NCI-H82 (cell line): ENCODE measurements at regions not wholly inside any gene's neighbourhood (a gene's known extent, or its start where the extent isn't known, plus 50 kb on each side); places are given as distances from the start of the nearest gene placed in this dataset.

Source experiments
- DNase-seq: peaks from one replicate; lab custom pipeline; 2025; lab: John Stamatoyannopoulos, UW

- DNase-seq = no peak
Observed at GRCh38 chr1:220982686-220983085, 103.4 kb downstream of the HLX start.

DNA sequence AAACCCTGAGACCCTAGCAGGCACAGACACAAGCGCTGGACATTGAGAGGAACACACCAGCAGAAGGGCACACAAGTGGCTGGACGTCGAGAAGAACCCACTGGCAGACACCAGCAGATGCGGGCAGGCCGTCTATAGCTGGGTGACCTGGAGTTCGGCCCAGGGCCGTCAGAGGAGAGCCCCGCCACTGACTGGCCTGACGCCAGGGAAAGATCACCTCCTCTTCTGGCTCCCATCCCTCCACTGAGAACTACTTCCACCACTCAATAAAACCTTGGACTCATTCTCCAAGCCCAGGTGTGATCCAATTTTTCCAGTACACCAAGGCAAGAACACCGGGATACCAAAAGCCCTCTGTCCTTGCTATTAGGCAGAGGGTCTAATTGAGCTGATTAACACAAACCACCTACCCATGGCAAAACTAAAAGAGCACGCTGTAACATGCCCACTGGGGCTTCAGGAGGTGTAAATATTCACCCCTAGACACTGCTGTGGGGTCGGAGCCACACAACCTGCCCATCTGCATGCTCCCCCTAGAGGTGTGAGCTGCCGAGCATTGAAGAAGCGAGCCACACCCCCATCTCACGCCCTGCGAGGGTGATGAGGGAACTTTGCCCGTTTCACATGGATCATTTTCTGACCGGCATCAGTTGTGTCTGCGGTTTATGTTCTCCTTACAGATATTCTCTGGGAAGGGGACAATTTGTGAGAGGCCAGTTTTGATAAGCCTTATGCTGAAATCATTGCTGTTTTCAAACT, 104.8 kb downstream of the HLX start:
- DNase-seq = peak; percentile 14

- peak; percentile 81 for DNase-seq
Observed at GRCh38 chr1:220990427-220991339, 111.4 kb downstream of the HLX start.

DNA sequence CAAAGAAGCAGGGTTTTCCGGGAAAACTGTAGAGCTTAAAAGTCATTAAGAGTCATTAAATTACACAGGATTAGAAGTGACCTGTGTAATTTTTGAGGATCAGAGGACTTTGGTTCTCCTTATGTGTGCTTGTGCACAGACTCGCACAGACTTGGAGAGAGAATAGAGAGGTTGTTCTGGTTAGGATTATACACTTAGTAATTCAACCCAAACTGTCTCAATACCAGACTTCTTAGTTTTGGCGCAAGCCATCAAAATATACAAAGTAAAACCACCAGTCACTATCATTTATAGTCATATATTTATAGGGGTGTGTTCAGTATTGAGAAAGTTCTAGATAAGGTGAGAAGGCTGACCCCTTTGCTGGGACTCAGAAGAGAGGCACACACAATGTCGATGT, 112.3 kb downstream of the HLX start:
- peak; percentile 78 for DNase-seq

DNA sequence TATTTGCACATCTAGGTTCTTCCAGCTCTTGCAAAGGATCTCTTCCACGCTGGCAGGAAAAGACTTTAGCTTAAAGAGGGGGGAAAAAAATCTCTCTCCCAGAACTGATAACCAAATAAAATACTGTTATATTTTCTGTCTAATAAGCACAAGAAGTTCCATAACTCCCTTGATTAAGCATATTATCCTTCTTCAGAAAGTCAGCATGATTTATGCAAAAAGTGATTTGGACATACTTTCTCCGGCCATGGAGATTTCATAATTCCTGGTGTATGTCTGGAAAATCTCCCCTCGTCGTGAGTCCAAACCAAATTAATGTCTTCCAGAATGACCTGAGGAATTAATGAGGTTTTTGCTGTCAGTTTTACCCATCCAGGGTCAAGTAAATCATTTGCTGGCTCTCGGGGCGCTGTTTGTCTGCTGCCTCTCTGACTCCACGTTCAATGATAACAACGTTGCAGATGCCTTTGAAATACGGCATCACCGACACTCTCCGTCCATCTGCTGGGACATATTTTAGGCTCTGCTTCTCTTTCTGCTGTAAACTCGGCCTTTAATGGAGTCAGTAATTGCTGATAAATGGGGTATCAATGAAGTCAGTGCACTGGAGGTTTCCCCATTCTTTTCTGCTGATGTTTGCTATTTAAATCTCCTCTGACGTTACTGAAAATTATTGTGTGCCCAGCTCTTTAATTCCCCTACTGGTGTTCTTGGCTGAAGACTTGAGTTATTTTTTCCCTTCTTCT, 112.9 kb downstream of the HLX start:
- peak; percentile 31 for DNase-seq

DNA sequence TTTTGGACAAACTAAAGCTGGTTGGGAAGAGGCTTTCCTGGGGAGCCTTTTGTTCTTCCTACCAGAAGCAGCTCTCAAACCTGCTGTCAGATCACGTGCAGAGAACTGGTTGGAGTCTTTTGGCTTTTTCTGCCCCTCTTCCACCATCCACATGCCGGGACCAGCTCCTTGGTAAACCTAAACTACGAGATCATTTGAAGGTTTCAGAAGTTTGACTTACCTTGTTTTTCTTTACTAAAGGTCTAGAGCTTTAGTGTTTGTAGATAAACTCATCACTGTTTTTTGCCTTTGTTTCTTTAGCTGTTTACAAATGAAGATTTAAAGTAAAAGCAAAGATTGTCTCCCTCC, 113.4 kb downstream of the HLX start:
- no peak for DNase-seq

DNA sequence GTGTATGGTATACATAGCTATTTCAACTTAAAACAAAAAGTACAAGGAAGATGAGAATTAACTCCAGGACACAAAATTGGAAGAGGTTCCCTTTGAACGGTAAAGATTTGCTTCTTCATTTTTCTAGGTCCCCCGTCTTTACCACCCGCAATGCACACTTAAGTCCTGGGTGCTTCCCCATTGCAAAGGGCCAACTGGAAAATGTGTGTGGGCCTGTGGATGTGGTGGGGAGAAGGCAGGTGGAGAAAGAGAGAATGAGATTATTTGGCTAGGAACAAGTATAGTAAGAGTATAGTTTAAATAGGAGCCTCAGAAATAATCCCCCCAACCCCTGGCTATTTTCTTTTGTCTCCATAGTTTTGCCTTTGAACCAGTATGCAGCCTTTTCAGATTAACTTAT, 115.4 kb downstream of the HLX start:
- no peak for DNase-seq

- no peak for DNase-seq
Observed at GRCh38 chr1:220997791-220998190, 118.5 kb downstream of the HLX start.

DNA sequence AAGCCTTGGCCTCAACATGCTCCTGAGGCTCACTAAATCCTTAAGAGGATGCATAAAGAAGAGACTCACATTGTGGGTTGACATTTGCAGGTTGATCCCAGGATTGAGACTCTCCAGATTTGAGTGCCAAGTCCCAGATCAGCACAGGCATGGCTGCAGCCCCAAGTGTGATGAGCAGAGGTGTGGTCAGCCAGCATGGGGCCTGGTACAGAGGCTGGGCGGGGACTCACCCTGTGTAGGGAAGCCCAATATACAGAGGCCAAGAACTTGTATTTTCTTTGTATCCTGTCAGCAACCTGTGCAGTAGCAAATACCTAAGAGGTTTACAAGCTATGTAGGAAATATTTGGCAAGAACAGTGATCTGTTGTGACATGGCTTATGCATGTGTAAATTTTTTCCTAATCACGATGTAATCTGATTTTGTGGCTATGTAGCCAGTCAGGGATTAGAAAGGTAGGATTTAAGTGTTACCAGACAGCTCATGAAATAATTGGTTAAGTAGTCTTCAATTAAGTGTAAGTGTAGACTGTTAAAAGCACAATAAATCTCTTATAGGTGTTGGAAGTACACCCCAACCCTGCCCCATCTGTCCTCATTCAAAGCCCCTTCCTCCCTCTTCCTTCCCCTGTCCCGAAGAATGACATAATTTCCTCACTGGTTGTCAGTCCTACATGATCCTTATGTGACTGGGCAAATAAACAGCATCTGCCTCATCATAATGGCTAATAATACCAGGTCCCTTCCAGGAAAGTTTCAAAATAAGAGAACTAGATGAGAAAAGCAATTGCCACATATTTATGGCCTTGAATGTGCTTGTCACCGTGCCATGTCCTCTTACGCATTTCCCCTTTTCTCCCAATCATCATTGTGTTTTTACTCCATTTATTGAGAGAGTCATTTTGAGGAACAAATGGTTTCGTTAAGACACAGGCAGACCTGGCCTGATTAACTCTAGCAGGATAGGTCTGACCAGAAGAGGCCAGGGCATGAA, 120.9 kb downstream of the HLX start:
- DNase-seq = peak; percentile 99

GRCh38 chr1:221001167-221001566, 121.9 kb downstream of the HLX start:
- no peak for DNase-seq

- no peak for DNase-seq
Observed at GRCh38 chr1:221002601-221003000, 123.4 kb downstream of the HLX start.

GRCh38 chr1:221011145-221011544, 131.9 kb downstream of the HLX start:
- DNase-seq = no peak

GRCh38 chr1:221012120-221012519, 132.9 kb downstream of the HLX start:
- no peak for DNase-seq

DNA sequence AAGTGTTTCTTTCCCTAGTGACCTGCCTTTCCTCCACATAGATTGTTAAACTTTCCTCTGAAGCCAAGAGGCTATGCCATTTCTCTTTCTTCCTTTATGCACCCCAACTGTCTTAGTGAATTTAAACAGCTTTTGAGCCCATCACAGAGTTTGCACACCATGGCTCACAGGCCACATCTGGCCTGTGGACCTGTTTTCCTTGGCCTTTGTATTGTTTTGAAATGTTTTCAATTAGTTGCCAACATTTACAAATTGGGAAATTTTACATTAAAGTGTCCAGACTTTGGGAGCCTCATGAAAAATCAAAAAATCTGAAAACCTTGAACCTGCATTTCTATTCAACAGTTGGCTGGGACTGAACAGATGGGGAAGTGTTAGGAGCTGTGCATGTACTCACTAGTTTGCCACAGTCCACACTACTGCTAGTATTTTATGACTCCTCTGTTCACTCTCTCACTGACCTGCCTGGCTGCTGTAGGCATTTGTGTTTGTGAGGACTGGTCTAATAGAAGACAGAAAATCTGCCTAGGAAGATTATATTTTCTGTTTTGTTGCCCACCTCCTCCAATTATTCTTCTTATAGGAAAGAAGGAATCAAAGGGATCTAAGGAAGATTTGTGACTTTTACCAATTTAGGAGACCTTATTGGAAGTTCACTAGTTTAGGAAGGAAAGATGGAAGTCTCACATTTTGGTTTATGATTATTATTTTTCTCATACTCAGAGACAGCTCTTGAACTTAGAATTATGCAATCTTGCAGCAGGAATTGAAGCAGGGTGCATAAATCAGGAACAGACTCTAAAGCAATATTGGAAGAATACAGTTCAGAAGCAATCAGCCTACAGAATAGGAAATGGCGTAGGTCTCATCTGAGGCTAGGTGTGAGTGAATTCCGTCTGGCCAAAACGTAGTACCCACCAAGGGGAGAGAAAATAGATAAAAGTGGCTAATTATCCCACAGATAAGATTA, 134.7 kb downstream of the HLX start:
- DNase-seq = no peak

GRCh38 chr1:221015159-221015790, 136.0 kb downstream of the HLX start:
- no peak for DNase-seq

GRCh38 chr1:221016751-221017150, 137.5 kb downstream of the HLX start:
- no peak for DNase-seq

GRCh38 chr1:221018414-221018813, 139.2 kb downstream of the HLX start:
- DNase-seq = no peak

DNA sequence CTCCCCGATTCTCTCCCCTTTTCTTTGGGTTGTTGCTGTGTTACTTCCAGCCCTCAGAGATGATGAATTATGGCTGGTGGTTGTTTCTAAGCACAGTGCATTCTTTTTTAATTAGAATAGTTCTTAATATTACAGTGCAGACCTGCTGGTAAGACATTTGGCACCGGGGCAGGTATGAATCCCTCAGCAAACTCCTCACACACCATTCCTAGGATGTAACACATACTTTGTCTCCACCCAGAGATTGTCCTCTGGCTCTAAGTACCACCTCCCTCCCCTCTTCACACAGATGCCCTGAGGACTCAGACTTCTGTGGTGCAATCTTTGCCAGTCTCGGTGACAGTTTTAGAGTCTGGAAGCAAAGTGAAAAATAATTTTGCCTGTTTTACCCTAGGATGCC, 143.1 kb downstream of the HLX start:
- no peak for DNase-seq

DNA sequence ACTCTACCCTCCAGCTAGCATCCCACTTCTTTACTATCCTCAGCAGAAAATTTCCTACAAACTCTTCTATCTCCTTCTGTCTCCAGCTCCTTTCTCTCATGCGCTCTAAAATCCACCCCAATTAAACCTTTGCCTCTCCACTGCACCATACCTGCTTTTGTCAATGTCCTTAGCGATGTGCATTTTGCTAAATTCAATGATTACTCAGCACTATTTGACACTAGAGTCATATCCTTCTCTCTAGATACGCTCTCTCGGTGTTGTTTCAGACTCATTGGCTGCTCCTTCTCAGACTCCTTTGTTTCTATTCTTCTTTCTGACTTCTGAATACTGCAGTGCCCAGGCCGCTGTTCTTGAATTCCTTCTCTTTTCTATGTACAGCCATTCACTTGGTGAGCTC, 144.2 kb downstream of the HLX start:
- no peak for DNase-seq

DNA sequence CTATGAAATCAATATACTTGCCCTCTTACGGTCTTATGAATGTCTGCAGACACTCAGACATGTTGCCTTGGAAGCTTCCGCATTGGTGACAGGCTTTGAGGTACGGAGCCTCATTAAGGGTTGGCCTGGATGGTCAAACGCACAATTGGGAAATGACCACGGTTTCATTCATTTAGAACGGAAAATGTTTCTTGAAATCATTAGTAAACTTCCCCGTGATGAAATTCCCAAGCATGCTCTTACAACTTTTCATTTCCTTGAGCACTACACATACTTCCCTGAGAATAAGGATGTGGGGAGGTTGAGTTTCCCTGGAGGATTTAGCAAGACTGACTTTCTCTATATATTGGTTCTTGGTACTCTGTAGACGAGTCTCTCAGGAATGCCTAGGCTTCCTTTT, 146.3 kb downstream of the HLX start:
- DNase-seq = no peak
